ENCODE measurements at regions not wholly inside any gene's neighbourhood (a gene's known extent, or its start where the extent isn't known, plus 50 kb on each side); places are given as distances from the start of the nearest gene placed in this dataset.

DNA sequence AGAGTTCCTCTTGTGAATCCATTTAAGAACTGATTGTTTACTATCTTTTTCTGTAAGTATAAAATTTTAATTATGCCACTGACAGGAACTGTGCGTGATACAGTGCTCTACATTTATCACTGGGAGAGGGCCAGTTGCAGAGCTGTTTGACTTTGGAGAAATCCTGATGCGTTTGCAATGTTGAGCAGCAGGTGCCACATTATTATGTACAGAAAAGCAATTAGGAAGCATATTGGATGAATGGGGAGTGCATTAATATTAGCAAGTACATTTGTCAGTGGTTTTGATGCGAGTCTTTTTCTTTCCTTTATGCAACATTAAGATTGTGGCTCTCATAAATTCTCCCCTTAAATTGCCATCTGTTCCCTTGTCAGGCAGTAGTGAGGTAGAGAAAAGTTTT lies 302.3 kb upstream of the FANCL start:
- Histone ChIP-seq H3K4me3 (ENCODE audit: low read length in 2 of 2) (no peak overlapping the region), H3K4me1 (ENCODE audit: insufficient read depth, low read length) (no peaks in the 10 kb centered on the region), H3K9me3 (ENCODE audit: control insufficient read depth in 1 of 2, low read length in 2 of 2) (no peaks in the 10 kb centered on the region), H3K27me3 (ENCODE audit: insufficient read depth, low read length) (no peaks in the 10 kb centered on the region), H3K27ac (ENCODE audit: low read depth, low read length) (no peak overlapping the region), H3K36me3 (ENCODE audit: insufficient read depth, low read length) (no peaks in the 10 kb centered on the region)
- DNase-seq, result no peak
- ChIA-PET POLR2A (ENCODE audit: partially characterized antibody) (no interaction called here), CTCF (ENCODE audit: partially characterized antibody) (no interaction called here)
- H3K27me3 Mint-ChIP-seq, result peaks cover under 1 to 4% of the 10 kb centered on the region in 2 donors
- H3K27ac Mint-ChIP-seq, result no peak overlapping the region
- intact Hi-C loops (cut with micrococcal nuclease), result no loop called here
- H3K4me1 Mint-ChIP-seq, result no peaks in the 10 kb centered on the region
- H3K36me3 Mint-ChIP-seq, result no peaks in the 10 kb centered on the region
- peaks cover 0 to 9% (median 0%) of the 10 kb centered on the region in 8 donors for H3K9me3 Mint-ChIP-seq
- no peak overlapping the region for H3K4me3 Mint-ChIP-seq

DNA sequence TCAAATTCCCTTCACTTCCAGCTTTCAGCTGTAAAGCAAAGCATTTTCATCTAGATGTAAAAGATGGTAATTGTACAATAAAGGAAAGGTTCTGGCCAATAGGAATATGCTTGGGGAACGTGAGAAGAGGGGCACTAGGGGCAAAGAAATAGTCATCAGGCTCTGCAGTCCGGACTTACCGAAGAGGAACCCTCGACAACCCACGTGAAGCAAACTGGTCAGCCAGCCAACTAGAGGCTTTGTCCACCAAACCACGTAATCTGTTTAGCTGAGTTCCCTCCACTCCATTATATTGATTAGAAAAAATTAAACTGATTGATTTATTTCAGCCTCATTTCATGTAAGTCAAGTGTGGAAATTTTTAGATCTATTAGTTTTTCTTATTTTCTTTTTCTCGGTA lies 300.4 kb upstream of the FANCL start:
- H3K27me3 Mint-ChIP-seq, result peaks cover 1 to 2% of the 10 kb centered on the region in 2 donors

DNA sequence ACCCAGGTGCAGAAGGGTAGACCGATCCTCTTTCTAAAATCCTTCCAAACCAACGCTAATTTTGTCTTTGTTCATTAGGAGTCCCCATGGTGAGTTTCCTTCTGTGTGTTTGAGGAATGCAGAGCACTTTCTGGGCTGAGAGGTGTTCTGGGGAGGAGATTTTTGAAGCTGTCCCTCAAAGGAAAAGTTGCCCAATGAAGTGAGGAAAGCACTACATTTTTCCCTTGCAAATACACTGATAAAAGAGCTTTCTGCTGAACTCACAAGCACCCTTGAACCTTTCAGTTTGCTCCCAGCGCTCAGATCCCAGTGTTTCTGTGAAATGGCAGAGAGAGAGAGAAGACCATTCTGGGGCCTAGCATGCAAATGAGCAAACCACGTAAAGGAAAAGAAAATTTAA lies 299.6 kb upstream of the FANCL start:
- Mint-ChIP-seq H3K4me3 (no peak overlapping the region), H3K9me3 (peaks cover 0 to 4% (median 0%) of the 10 kb centered on the region in 8 donors), H3K27me3 (peaks cover 1 to 2% of the 10 kb centered on the region in 2 donors), H3K4me1 (no peaks in the 10 kb centered on the region), H3K27ac (no peak overlapping the region), H3K36me3 (no peaks in the 10 kb centered on the region)
- CTCF ChIA-PET (ENCODE audit: partially characterized antibody), result no interaction called here
- Histone ChIP-seq H3K4me3 (ENCODE audit: low read length in 2 of 2) (no peak overlapping the region), H3K27me3 (ENCODE audit: insufficient read depth, low read length) (no peaks in the 10 kb centered on the region), H3K9me3 (ENCODE audit: control insufficient read depth in 1 of 2, low read length in 2 of 2) (no peaks in the 10 kb centered on the region), H3K4me1 (ENCODE audit: insufficient read depth, low read length) (no peaks in the 10 kb centered on the region), H3K36me3 (ENCODE audit: insufficient read depth, low read length) (no peaks in the 10 kb centered on the region), H3K27ac (ENCODE audit: low read depth, low read length) (no peak overlapping the region)
- POLR2A ChIA-PET (ENCODE audit: partially characterized antibody), result no interaction called here
- no peak for DNase-seq
- intact Hi-C loops (cut with micrococcal nuclease), result no loop called here

More for the DNA sequence above, 300.4 kb upstream of the FANCL start:
- no peak for DNase-seq
- Mint-ChIP-seq H3K9me3 (peaks cover 0 to 4% (median 0%) of the 10 kb centered on the region in 8 donors), H3K36me3 (no peaks in the 10 kb centered on the region), H3K4me1 (no peaks in the 10 kb centered on the region), H3K4me3 (no peak overlapping the region), H3K27ac (no peak overlapping the region)
- intact Hi-C loops (cut with micrococcal nuclease), result no loop called here
- Histone ChIP-seq H3K27me3 (ENCODE audit: insufficient read depth, low read length) (no peaks in the 10 kb centered on the region), H3K9me3 (ENCODE audit: control insufficient read depth in 1 of 2, low read length in 2 of 2) (no peaks in the 10 kb centered on the region), H3K4me1 (ENCODE audit: insufficient read depth, low read length) (no peaks in the 10 kb centered on the region), H3K4me3 (ENCODE audit: low read length in 2 of 2) (no peak overlapping the region), H3K36me3 (ENCODE audit: insufficient read depth, low read length) (no peaks in the 10 kb centered on the region), H3K27ac (ENCODE audit: low read depth, low read length) (no peak overlapping the region)
- ChIA-PET POLR2A (ENCODE audit: partially characterized antibody) (no interaction called here), CTCF (ENCODE audit: partially characterized antibody) (no interaction called here)

DNA sequence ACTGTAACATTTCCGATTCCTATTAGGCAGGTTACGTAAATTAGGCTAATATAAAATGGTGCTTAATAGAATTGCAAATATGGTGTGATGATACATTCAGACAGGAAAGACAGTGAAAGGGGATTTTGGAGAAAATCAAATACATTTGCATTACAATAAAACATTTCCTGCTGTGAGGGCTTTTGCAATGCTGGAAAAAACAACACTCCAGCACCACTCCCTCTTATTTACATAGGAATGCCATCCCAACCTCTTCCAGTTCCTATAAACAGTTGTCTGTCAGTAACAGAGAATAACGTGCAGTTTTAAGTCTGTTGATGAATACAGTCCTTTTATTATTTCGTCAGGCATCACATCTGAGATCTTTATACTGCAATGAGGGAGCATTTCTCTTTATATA lies 298.8 kb upstream of the FANCL start:
- ChIA-PET POLR2A (ENCODE audit: partially characterized antibody) (no interaction called here), CTCF (ENCODE audit: partially characterized antibody) (no interaction called here)
- intact Hi-C loops (cut with micrococcal nuclease), result no loop called here
- Mint-ChIP-seq H3K4me1 (no peaks in the 10 kb centered on the region), H3K36me3 (no peaks in the 10 kb centered on the region), H3K27me3 (peaks cover 1 to 2% of the 10 kb centered on the region in 2 donors), H3K4me3 (no peak overlapping the region), H3K9me3 (peaks cover 0 to 4% (median 0%) of the 10 kb centered on the region in 8 donors), H3K27ac (no peak overlapping the region)
- Histone ChIP-seq H3K4me3 (ENCODE audit: low read length in 2 of 2) (no peak overlapping the region), H3K27ac (ENCODE audit: low read depth, low read length) (no peak overlapping the region), H3K36me3 (ENCODE audit: insufficient read depth, low read length) (no peaks in the 10 kb centered on the region), H3K27me3 (ENCODE audit: insufficient read depth, low read length) (no peaks in the 10 kb centered on the region), H3K9me3 (ENCODE audit: control insufficient read depth in 1 of 2, low read length in 2 of 2) (no peaks in the 10 kb centered on the region), H3K4me1 (ENCODE audit: insufficient read depth, low read length) (no peaks in the 10 kb centered on the region)
- no peak for DNase-seq

DNA sequence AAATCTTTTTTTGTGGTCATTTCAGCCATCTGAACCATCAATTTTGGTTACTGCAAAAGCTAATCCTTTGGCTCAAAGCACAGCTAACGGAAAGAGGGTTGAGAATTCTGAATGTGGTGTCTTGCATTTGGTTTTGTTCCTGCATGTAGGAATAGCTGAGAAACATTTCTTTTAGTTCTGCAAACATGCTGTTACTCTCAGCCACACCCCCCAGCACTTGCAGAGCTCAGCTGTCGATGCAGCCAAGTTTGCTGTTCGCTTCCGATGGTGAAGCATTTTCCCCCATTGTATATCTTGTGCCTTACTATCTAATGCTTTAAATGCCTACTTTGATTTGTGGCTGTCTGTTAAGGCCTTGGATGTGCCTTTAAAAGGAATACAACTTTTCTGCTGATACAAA lies 294.9 kb upstream of the FANCL start:
- ChIA-PET POLR2A (ENCODE audit: partially characterized antibody) (no interaction called here), CTCF (ENCODE audit: partially characterized antibody) (no interaction called here)
- Histone ChIP-seq H3K27ac (ENCODE audit: low read depth, low read length) (no peak overlapping the region), H3K4me3 (ENCODE audit: low read length in 2 of 2) (no peak overlapping the region), H3K9me3 (ENCODE audit: control insufficient read depth in 1 of 2, low read length in 2 of 2) (no peaks in the 10 kb centered on the region), H3K27me3 (ENCODE audit: insufficient read depth, low read length) (no peaks in the 10 kb centered on the region), H3K36me3 (ENCODE audit: insufficient read depth, low read length) (no peaks in the 10 kb centered on the region), H3K4me1 (ENCODE audit: insufficient read depth, low read length) (no peaks in the 10 kb centered on the region)
- Mint-ChIP-seq H3K4me1 (peaks cover 0 to 1% (median 0%) of the 10 kb centered on the region in 4 donors), H3K9me3 (peaks cover 0 to 4% (median 0%) of the 10 kb centered on the region in 8 donors), H3K27ac (no peak overlapping the region), H3K36me3 (no peaks in the 10 kb centered on the region), H3K4me3 (no peak overlapping the region), H3K27me3 (peaks cover under 1 to 1% of the 10 kb centered on the region in 2 donors)
- no peak for DNase-seq
- intact Hi-C loops (cut with micrococcal nuclease), result no loop called here

DNA sequence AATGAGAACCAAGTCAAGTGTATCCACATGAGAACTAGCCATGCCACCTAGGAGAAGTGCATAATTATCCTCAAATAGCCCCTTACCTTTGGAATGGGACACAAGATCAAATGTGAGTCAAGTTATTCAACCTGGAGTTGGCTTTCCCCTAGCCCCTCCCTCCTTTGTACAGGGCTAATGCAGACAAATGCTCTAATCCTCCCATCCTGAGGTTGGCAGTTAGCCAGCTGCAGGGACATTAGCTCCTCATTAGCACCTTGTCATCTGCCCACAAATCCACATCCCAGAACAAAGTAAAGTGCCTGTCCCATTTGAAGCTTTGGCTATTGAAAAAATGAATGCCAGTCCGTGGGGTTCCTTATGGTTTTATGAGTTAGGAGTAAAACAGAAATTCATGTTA lies 294.1 kb upstream of the FANCL start:
- no peaks in the 10 kb centered on the region for H3K36me3 ChIP-seq (ENCODE audit: insufficient read depth, low read length)
- Mint-ChIP-seq H3K27ac (no peak overlapping the region), H3K9me3 (no peaks in the 10 kb centered on the region), H3K4me1 (peaks cover 0 to 1% (median 0%) of the 10 kb centered on the region in 4 donors), H3K27me3 (peaks cover 0 to 1% of the 10 kb centered on the region in 2 donors), H3K4me3 (no peak overlapping the region), H3K36me3 (no peaks in the 10 kb centered on the region)
- no peaks in the 10 kb centered on the region for H3K9me3 ChIP-seq (ENCODE audit: control insufficient read depth in 1 of 2, low read length in 2 of 2)
- DNase-seq, result no peak
- H3K27ac ChIP-seq (ENCODE audit: low read depth, low read length), result no peak overlapping the region
- H3K4me3 ChIP-seq (ENCODE audit: low read length in 2 of 2), result no peak overlapping the region
- intact Hi-C loops (cut with micrococcal nuclease), result no loop called here
- POLR2A ChIA-PET (ENCODE audit: partially characterized antibody), result no interaction called here
- no peaks in the 10 kb centered on the region for H3K4me1 ChIP-seq (ENCODE audit: insufficient read depth, low read length)
- no peaks in the 10 kb centered on the region for H3K27me3 ChIP-seq (ENCODE audit: insufficient read depth, low read length)
- CTCF ChIA-PET (ENCODE audit: partially characterized antibody), result interaction anchor here (0.6 kb wide), 1 partner anchor 26 kb away, joined by 3 read pairs; no protein-coding TSS in a partner anchor

DNA sequence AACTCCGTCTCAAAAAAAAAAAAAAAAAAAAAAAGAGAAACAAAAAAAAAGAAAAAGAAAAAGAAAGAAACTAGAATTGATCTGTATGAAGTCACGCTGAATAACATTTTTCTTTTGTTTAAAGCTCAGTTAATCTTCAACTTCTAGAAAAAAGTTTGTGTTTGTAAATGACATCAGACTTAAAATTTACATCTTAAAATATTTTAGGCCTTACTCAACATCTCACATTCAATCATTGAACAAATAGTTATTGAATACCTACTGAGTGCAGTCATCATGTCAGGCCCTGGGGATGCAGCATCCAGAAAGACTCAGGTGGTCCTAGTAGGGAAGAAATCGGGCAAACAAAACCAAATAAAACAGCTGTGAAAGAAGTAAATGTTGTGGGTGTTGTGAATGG lies 292.3 kb upstream of the FANCL start:
- no peaks in the 10 kb centered on the region for H3K27me3 ChIP-seq (ENCODE audit: insufficient read depth, low read length)
- Mint-ChIP-seq H3K4me1 (peaks cover 0 to 1% (median 0%) of the 10 kb centered on the region in 4 donors), H3K27me3 (peaks cover 0 to under 1% of the 10 kb centered on the region in 2 donors), H3K9me3 (no peaks in the 10 kb centered on the region), H3K27ac (no peak overlapping the region), H3K36me3 (no peaks in the 10 kb centered on the region), H3K4me3 (no peak overlapping the region)
- CTCF ChIA-PET (ENCODE audit: partially characterized antibody), result no interaction called here
- POLR2A ChIA-PET (ENCODE audit: partially characterized antibody), result no interaction called here
- H3K4me3 ChIP-seq (ENCODE audit: low read length in 2 of 2), result no peak overlapping the region
- no peak for DNase-seq
- H3K36me3 ChIP-seq (ENCODE audit: insufficient read depth, low read length), result no peaks in the 10 kb centered on the region
- H3K4me1 ChIP-seq (ENCODE audit: insufficient read depth, low read length), result no peaks in the 10 kb centered on the region
- intact Hi-C loops (cut with micrococcal nuclease), result no loop called here
- H3K9me3 ChIP-seq (ENCODE audit: control insufficient read depth in 1 of 2, low read length in 2 of 2), result no peaks in the 10 kb centered on the region
- H3K27ac ChIP-seq (ENCODE audit: low read depth, low read length), result no peak overlapping the region

DNA sequence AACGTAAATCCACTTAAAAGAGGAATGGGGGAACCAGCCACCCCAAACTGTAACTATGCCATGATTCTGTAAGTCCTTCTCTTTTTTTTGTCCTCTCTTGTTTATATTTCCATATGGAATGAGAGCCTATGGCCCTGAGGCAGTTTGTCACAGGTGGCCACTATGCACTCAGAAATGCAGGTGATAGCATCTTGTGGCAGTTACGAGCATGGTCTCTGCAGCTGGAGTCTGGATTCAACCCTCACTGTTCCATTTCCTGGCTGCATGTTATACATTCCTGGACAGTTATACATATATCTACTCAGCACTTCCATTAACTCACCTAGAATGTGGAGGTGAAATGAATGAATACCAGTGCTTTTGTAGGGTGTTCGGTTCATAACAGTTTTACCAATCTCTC lies 291.5 kb upstream of the FANCL start:
- H3K27me3 ChIP-seq (ENCODE audit: insufficient read depth, low read length), result no peaks in the 10 kb centered on the region
- H3K4me1 ChIP-seq (ENCODE audit: insufficient read depth, low read length), result no peaks in the 10 kb centered on the region
- Mint-ChIP-seq H3K27ac (no peak overlapping the region), H3K4me3 (no peak overlapping the region), H3K9me3 (no peaks in the 10 kb centered on the region), H3K27me3 (no peaks in the 10 kb centered on the region), H3K36me3 (no peaks in the 10 kb centered on the region), H3K4me1 (peaks cover 0 to 1% (median 0%) of the 10 kb centered on the region in 4 donors)
- ChIA-PET CTCF (ENCODE audit: partially characterized antibody) (no interaction called here), POLR2A (ENCODE audit: partially characterized antibody) (no interaction called here)
- H3K4me3 ChIP-seq (ENCODE audit: low read length in 2 of 2), result no peak overlapping the region
- intact Hi-C loops (cut with micrococcal nuclease), result no loop called here
- H3K9me3 ChIP-seq (ENCODE audit: control insufficient read depth in 1 of 2, low read length in 2 of 2), result no peaks in the 10 kb centered on the region
- DNase-seq, result no peak
- H3K36me3 ChIP-seq (ENCODE audit: insufficient read depth, low read length), result no peaks in the 10 kb centered on the region
- no peak overlapping the region for H3K27ac ChIP-seq (ENCODE audit: low read depth, low read length)
